ENCODE measurements at regions not wholly inside any gene's neighbourhood (a gene's known extent, or its start where the extent isn't known, plus 50 kb on each side); places are given as distances from the start of the nearest gene placed in this dataset.

GRCh38 chr6:55643861-55644260, 64.9 kb upstream of the HMGCLL1 start:
- TF ChIP-seq CTCF (conservative IDR thresholded peaks at IDR 0.05; ENCODE audit: low read depth, low read length) = no peak
- TF ChIP-seq EZH2 (IDR thresholded peaks at IDR 0.05; ENCODE audit: borderline replicate concordance, low read depth, low read length, poor library complexity, severe bottlenecking) = no peak
